Adrenal gland (tissue), 5 donors: ENCODE measurements at regions not wholly inside any gene's neighbourhood (a gene's known extent, or its start where the extent isn't known, plus 50 kb on each side); places are given as distances from the start of the nearest gene placed in this dataset.

Experiments
- POLR2A ChIP-seq, 2 donors: fragments of 450-650 bp; IDR thresholded peaks; one replicate each; pipeline ENCODE4 v1.6.1; 2017; ENCODE audit warnings: antibody characterized with exemption in 2 of 2, mild to moderate bottlenecking in 2 of 2, moderate library complexity in 1 of 2
- TF ChIP-seq, protein P1 (sequence below), 6 experiments: fragments of 450-650 bp in 4 of 6; fragments of 200-600 bp in 2 of 6; sonication (generic) in 1 of 6; IDR thresholded peaks; 1 replicate in 5 of 6; 2 replicates in 1 of 6; pipeline versions ENCODE4 v1.5.1 to v1.8.0; 2016 to 2021; ENCODE audit warnings: antibody characterized with exemption in 6 of 6, mild to moderate bottlenecking in 2 of 6, moderate library complexity in 1 of 6
- donor health status: DM: no; HTN: no; CAD: no.

GRCh38 chr13:42396901-42397655 lies 125.1 kb downstream of the AKAP11 start:
- TF ChIP-seq POLR2A (IDR thresholded peaks at IDR 0.05), result no peak
- TF ChIP-seq, protein P1, sequence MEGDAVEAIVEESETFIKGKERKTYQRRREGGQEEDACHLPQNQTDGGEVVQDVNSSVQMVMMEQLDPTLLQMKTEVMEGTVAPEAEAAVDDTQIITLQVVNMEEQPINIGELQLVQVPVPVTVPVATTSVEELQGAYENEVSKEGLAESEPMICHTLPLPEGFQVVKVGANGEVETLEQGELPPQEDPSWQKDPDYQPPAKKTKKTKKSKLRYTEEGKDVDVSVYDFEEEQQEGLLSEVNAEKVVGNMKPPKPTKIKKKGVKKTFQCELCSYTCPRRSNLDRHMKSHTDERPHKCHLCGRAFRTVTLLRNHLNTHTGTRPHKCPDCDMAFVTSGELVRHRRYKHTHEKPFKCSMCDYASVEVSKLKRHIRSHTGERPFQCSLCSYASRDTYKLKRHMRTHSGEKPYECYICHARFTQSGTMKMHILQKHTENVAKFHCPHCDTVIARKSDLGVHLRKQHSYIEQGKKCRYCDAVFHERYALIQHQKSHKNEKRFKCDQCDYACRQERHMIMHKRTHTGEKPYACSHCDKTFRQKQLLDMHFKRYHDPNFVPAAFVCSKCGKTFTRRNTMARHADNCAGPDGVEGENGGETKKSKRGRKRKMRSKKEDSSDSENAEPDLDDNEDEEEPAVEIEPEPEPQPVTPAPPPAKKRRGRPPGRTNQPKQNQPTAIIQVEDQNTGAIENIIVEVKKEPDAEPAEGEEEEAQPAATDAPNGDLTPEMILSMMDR (IDR thresholded peaks at IDR 0.05), result no peak
